MM.1S (cell line): ENCODE measurements at regions not wholly inside any gene's neighbourhood (a gene's known extent, or its start where the extent isn't known, plus 50 kb on each side); places are given as distances from the start of the nearest gene placed in this dataset.

Source experiments
- CTCF ChIP-seq: fragments of 300-600 bp; sonication (generic); IDR thresholded peaks from 2 replicates; pipeline ENCODE4 v1.5.1; 2016; ENCODE audit warnings: antibody characterized with exemption, low read length, mixed read lengths
- EZH2 ChIP-seq: fragments of 300-600 bp; sonication (generic); optimal IDR thresholded peaks from 2 replicates; pipeline ENCODE3; 2017; ENCODE audit warnings: low read depth, mild to moderate bottlenecking, antibody characterized with exemption, low read length, mixed read lengths
- EZH2phosphoT487 ChIP-seq: fragments of 300-600 bp; sonication (generic); IDR thresholded peaks from 2 replicates; pipeline ENCODE4 v1.6.1; 2018; ENCODE audit warnings: antibody characterized with exemption, low read length

GRCh38 chr7:136588216-136588615 is 280.2 kb upstream of the CHRM2 start:
- no peak for TF ChIP-seq CTCF
- TF ChIP-seq EZH2 = no peak
- TF ChIP-seq EZH2phosphoT487 = no peak
